GM10266 (cell line): ENCODE measurements at regions not wholly inside any gene's neighbourhood (a gene's known extent, or its start where the extent isn't known, plus 50 kb on each side); places are given as distances from the start of the nearest gene placed in this dataset.

Experiments
- DNase-seq: peaks from one replicate; pipeline ENCODE4 v3.0.0; 2012; ENCODE audit errors: extremely low spot score
- CTCF ChIP-seq: IDR thresholded peaks from 2 replicates; pipeline ENCODE4 v1.5.1; 2012; ENCODE audit warnings: mild to moderate bottlenecking, low read depth; ENCODE audit not compliant: control insufficient read depth, insufficient read depth; ENCODE audit errors: missing control alignments

- DNase-seq: no peak
- TF ChIP-seq CTCF: no peak
Observed at GRCh38 chr5:175363300-175363699, 80.7 kb downstream of the DRD1 start.

- no peak for DNase-seq
- no peak for TF ChIP-seq CTCF
Observed at GRCh38 chr5:175357995-175358394, 86.0 kb downstream of the DRD1 start.

GRCh38 chr5:175356428-175356827 is 87.6 kb downstream of the DRD1 start:
- TF ChIP-seq CTCF: no peak
- DNase-seq: no peak

- no peak for DNase-seq
- TF ChIP-seq CTCF: no peak
Observed at GRCh38 chr5:175354964-175355363, 89.0 kb downstream of the DRD1 start.

- TF ChIP-seq CTCF: no peak
- DNase-seq: no peak
Observed at GRCh38 chr5:175353926-175354325, 90.1 kb downstream of the DRD1 start.

- no peak for TF ChIP-seq CTCF
Observed at GRCh38 chr5:175351897-175352590, 91.9 kb downstream of the DRD1 start.

GRCh38 chr5:175351126-175351525 is 92.9 kb downstream of the DRD1 start:
- TF ChIP-seq CTCF: no peak
- DNase-seq: no peak

More at GRCh38 chr5:175351897-175352590, 91.9 kb downstream of the DRD1 start:
- DNase-seq: no peak
